Thoracic aorta (tissue), 2 donors: ENCODE measurements at regions not wholly inside any gene's neighbourhood (a gene's known extent, or its start where the extent isn't known, plus 50 kb on each side); places are given as distances from the start of the nearest gene placed in this dataset.

Source experiments
- ATAC-seq: fragments of 150-250 bp; one replicate; pipeline ENCODE4 v1.8.0; 2017; ENCODE audit warnings: low read depth; ENCODE audit not compliant: insufficient number of reproducible peaks, low FRiP score
- DNase-seq: peaks from one replicate; pipeline ENCODE4 v3.0.0-alpha.2; 2020; ENCODE audit warnings: low spot score
- H3K27ac ChIP-seq, 2 donors: fragments of 200-600 bp; sonication (generic); 1 replicate in 1 of 2; 2 replicates in 1 of 2; pipeline ENCODE4 v1.5.1; 2016; ENCODE audit warnings: mild to moderate bottlenecking in 2 of 2, moderate library complexity in 2 of 2
- H3K27me3 ChIP-seq: fragments of 200-600 bp; sonication (generic); replicated peaks from 2 replicates; pipeline ENCODE4 v1.6.0; 2016; ENCODE audit warnings: mild to moderate bottlenecking; ENCODE audit not compliant: insufficient read depth
- H3K36me3 ChIP-seq: fragments of 200-600 bp; sonication (generic); one replicate; pipeline ENCODE4 v1.5.1; 2016
- H3K4me1 ChIP-seq, 2 donors: fragments of 200-600 bp; sonication (generic); 1 replicate in 1 of 2; 2 replicates in 1 of 2; pipeline versions ENCODE4 v1.5.1 to v1.6.0; 2016; ENCODE audit warnings: low read depth in 2 of 2, mild to moderate bottlenecking in 1 of 2; ENCODE audit not compliant: control insufficient read depth in 1 of 2
- H3K4me3 ChIP-seq: fragments of 200-600 bp; sonication (generic); 2 replicates; pipeline ENCODE4 v1.5.1; 2016; ENCODE audit warnings: mild to moderate bottlenecking
- H3K9me3 ChIP-seq: fragments of 200-600 bp; sonication (generic); 2 replicates; pipeline ENCODE4 v1.5.1; 2016
- CTCF ChIP-seq: fragments of 200-600 bp; sonication (generic); IDR thresholded peaks from one replicate; pipeline ENCODE4 v1.5.1; 2019; ENCODE audit warnings: antibody characterized with exemption

GRCh38 chr16:85341972-85342695, 229.9 kb upstream of the CIBAR2 start:
- no peaks in the 10 kb centered on the region for H3K36me3 ChIP-seq
- H3K4me3 ChIP-seq, result no peak overlapping the region
- no peak for TF ChIP-seq CTCF
- H3K4me1 ChIP-seq, result no peaks in the 10 kb centered on the region
- no peaks in the 10 kb centered on the region for H3K9me3 ChIP-seq
- no peaks in the 10 kb centered on the region for H3K27me3 ChIP-seq
- DNase-seq (no peak), ATAC-seq (no peak)
- H3K27ac ChIP-seq, result no peak overlapping the region

- no peaks in the 10 kb centered on the region for H3K4me1 ChIP-seq
- no peak overlapping the region for H3K4me3 ChIP-seq
- ATAC-seq (no peak), DNase-seq (no peak)
- H3K9me3 ChIP-seq, result no peaks in the 10 kb centered on the region
- H3K27me3 ChIP-seq, result no peaks in the 10 kb centered on the region
- no peaks in the 10 kb centered on the region for H3K36me3 ChIP-seq
- TF ChIP-seq CTCF, result no peak
- H3K27ac ChIP-seq, result no peak overlapping the region
Measured at GRCh38 chr16:85344502-85345128, 232.3 kb upstream of the CIBAR2 start.

- Histone ChIP-seq H3K27me3 (no peaks in the 10 kb centered on the region), H3K9me3 (no peaks in the 10 kb centered on the region), H3K27ac (no peak overlapping the region), H3K4me3 (no peak overlapping the region), H3K36me3 (no peaks in the 10 kb centered on the region), H3K4me1 (peaks cover 0 to 3% of the 10 kb centered on the region in 2 donors)
- no peak for DNase-seq
- TF ChIP-seq CTCF, result no peak
- ATAC-seq, result no peak
Measured at GRCh38 chr16:85345129-85345639, 232.9 kb upstream of the CIBAR2 start.

- TF ChIP-seq CTCF, result no peak
- Histone ChIP-seq H3K27me3 (no peaks in the 10 kb centered on the region), H3K27ac (no peak overlapping the region), H3K4me3 (no peak overlapping the region), H3K4me1 (peaks cover 3 to 17% of the 10 kb centered on the region in 2 donors), H3K9me3 (no peaks in the 10 kb centered on the region), H3K36me3 (no peaks in the 10 kb centered on the region)
- DNase-seq (no peak), ATAC-seq (no peak)
Measured at GRCh38 chr16:85346404-85347212, 234.3 kb upstream of the CIBAR2 start.

GRCh38 chr16:85347213-85347591, 234.9 kb upstream of the CIBAR2 start:
- peak; percentile 23 for TF ChIP-seq CTCF
- no peaks in the 10 kb centered on the region for H3K36me3 ChIP-seq
- no peak for ATAC-seq
- H3K27ac ChIP-seq, result no peak overlapping the region
- peaks cover 3 to 23% of the 10 kb centered on the region in 2 donors for H3K4me1 ChIP-seq
- H3K9me3 ChIP-seq, result no peaks in the 10 kb centered on the region
- no peaks in the 10 kb centered on the region for H3K27me3 ChIP-seq
- DNase-seq, result no peak
- H3K4me3 ChIP-seq, result no peak overlapping the region
